Hematopoietic multipotent progenitor cell treated with erythropoietin and hydrocortisone succinate and interleukin-3 and kit ligand, for 6 days (in vitro differentiated cells): ENCODE measurements at regions not wholly inside any gene's neighbourhood (a gene's known extent, or its start where the extent isn't known, plus 50 kb on each side); places are given as distances from the start of the nearest gene placed in this dataset.
"Not testable (repeated sequence)": the region's sequence is repeated elsewhere in the genome, so short reads cannot be mapped to it uniquely, and the experiment has no call there.

Source experiments
- DNase-seq: peaks from one replicate; pipeline ENCODE4 v3.0.0-alpha.2; 2015

GRCh38 chr5:125451622-125452021, 705.2 kb upstream of the ZNF608 start:
- DNase-seq: no peak

- DNase-seq: no peak
Measured at GRCh38 chr5:125452991-125453390, 706.6 kb upstream of the ZNF608 start.

- no peak for DNase-seq
Measured at GRCh38 chr5:125455041-125455440, 708.6 kb upstream of the ZNF608 start.

GRCh38 chr5:125456005-125456404, 709.6 kb upstream of the ZNF608 start:
- not testable (repeated sequence) for DNase-seq

GRCh38 chr5:125457617-125458016, 711.2 kb upstream of the ZNF608 start:
- DNase-seq: no peak

GRCh38 chr5:125458949-125459348, 712.5 kb upstream of the ZNF608 start:
- DNase-seq: not testable (repeated sequence)

- DNase-seq: no peak
Measured at GRCh38 chr5:125461641-125462072, 715.2 kb upstream of the ZNF608 start.

- DNase-seq: no peak
Measured at GRCh38 chr5:125463466-125464092, 717.1 kb upstream of the ZNF608 start.

GRCh38 chr5:125464847-125465432, 718.5 kb upstream of the ZNF608 start:
- DNase-seq: no peak

GRCh38 chr5:125465703-125466102, 719.3 kb upstream of the ZNF608 start:
- no peak for DNase-seq

GRCh38 chr5:125467222-125467621, 720.8 kb upstream of the ZNF608 start:
- DNase-seq: no peak

- no peak for DNase-seq
Measured at GRCh38 chr5:125470280-125470902, 724.0 kb upstream of the ZNF608 start.

GRCh38 chr5:125476901-125477585, 730.6 kb upstream of the ZNF608 start:
- DNase-seq: no peak

GRCh38 chr5:125477586-125477975, 731.1 kb upstream of the ZNF608 start:
- no peak for DNase-seq

- DNase-seq: no peak
Measured at GRCh38 chr5:125478599-125478998, 732.2 kb upstream of the ZNF608 start.

- no peak for DNase-seq
Measured at GRCh38 chr5:125480911-125481310, 734.5 kb upstream of the ZNF608 start.

- DNase-seq: no peak
Measured at GRCh38 chr5:125481506-125482465, 735.3 kb upstream of the ZNF608 start.

- no peak for DNase-seq
Measured at GRCh38 chr5:125483609-125484008, 737.2 kb upstream of the ZNF608 start.

- no peak for DNase-seq
Measured at GRCh38 chr5:125484272-125484741, 737.9 kb upstream of the ZNF608 start.

- DNase-seq: peak; percentile 23
Measured at GRCh38 chr5:125484742-125485641, 738.6 kb upstream of the ZNF608 start.

GRCh38 chr5:125485771-125486170, 739.3 kb upstream of the ZNF608 start:
- no peak for DNase-seq
